Right lobe of liver (tissue), 6 donors: ENCODE measurements at regions not wholly inside any gene's neighbourhood (a gene's known extent, or its start where the extent isn't known, plus 50 kb on each side); places are given as distances from the start of the nearest gene placed in this dataset.

Source experiments
- ATAC-seq, 4 donors: fragments of 200-7000 bp; cut with Tn5 transposase; one replicate each; pipeline ENCODE4 v1.9.1; 2020; ENCODE audit warnings: mild to moderate bottlenecking in 4 of 4, moderate library complexity in 4 of 4
- DNase-seq, 3 donors: peaks; one replicate each; pipeline ENCODE4 v3.0.0-alpha.2; 2020
- H3K27ac ChIP-seq, 3 donors: fragments of 200-600 bp; one replicate each; pipeline ENCODE4 v1.8.0; 2022
- H3K27me3 ChIP-seq, 2 donors: fragments of 200-600 bp; one replicate each; pipeline ENCODE4 v1.8.0; 2022
- H3K36me3 ChIP-seq, 4 donors: fragments of 200-600 bp; sonication (generic) in 1 of 4; one replicate each; pipeline versions ENCODE4 v1.5.1 to v1.8.0; 2017 to 2022; ENCODE audit warnings: control low read depth in 1 of 4
- H3K4me1 ChIP-seq, 4 donors: fragments of 200-600 bp; sonication (generic) in 1 of 4; one replicate each; pipeline versions ENCODE4 v1.5.1 to v1.8.0; 2017 to 2022; ENCODE audit warnings: control low read depth in 1 of 4
- H3K4me3 ChIP-seq, 3 donors: fragments of 200-600 bp; one replicate each; pipeline ENCODE4 v1.8.0; 2022
- H3K9me3 ChIP-seq, 4 donors: fragments of 200-600 bp; sonication (generic) in 1 of 4; one replicate each; pipeline versions ENCODE4 v1.5.1 to v1.8.0; 2017 to 2022; ENCODE audit warnings: control low read depth in 1 of 4
- POLR2A ChIP-seq: fragments of 450-650 bp; IDR thresholded peaks from one replicate; pipeline ENCODE4 v1.6.1; 2017; ENCODE audit warnings: antibody characterized with exemption, mild to moderate bottlenecking
- WGBS: methylation state at CpG from one replicate; pipeline ENCODE4 v1.1.6; 2018; ENCODE audit warnings: low coverage, low lambda C conversion rate; ENCODE audit not compliant: insufficient coverage; ENCODE audit errors: missing lambda C conversion rate; 5-methylcytosine and 5-hydroxymethylcytosine counted together
- intact Hi-C, 2 donors: fragments of 100-400 bp; cut with DNase I; formaldehyde crosslinking; loops; one replicate each; pipeline versions ENCODE4 v1.11.2 to v1.14.1; 2022
- TF ChIP-seq, protein P1 (sequence below), 4 donors: fragments of 200-600 bp in 3 of 4; fragments of 450-650 bp in 1 of 4; IDR thresholded peaks; one replicate each; pipeline versions ENCODE4 v1.5.1 to v1.8.0; 2016 to 2022; ENCODE audit warnings: antibody characterized with exemption in 4 of 4, mild to moderate bottlenecking in 2 of 4
- donor health status: DM: no; HTN: yes; CAD: no.
- donor health status: DM: no; HTN: no; CAD: no.
- donor health status: DM: no; HTN: no; CAD: no.
- donor health status: DM: no; HTN: yes; CAD: no.
- donor health status: DM: no; HTN: yes; CAD: no.

GRCh38 chrX:82813671-82814078, 694.4 kb upstream of the POU3F4 start:
- Histone ChIP-seq H3K4me3 (no peak overlapping the region), H3K36me3 (no peaks in the 10 kb centered on the region), H3K27me3 (no peaks in the 10 kb centered on the region), H3K4me1 (no peaks in the 10 kb centered on the region), H3K27ac (no peak overlapping the region), H3K9me3 (no peaks in the 10 kb centered on the region)
- WGBS, result 11% methylated on average over 1 of the region's 1 CpG
- peak in 2 of 4 donors; percentile 36 to 90 for ATAC-seq
- intact Hi-C loops, result no loop called here
- TF ChIP-seq POLR2A, result no peak
- TF ChIP-seq, protein P1, sequence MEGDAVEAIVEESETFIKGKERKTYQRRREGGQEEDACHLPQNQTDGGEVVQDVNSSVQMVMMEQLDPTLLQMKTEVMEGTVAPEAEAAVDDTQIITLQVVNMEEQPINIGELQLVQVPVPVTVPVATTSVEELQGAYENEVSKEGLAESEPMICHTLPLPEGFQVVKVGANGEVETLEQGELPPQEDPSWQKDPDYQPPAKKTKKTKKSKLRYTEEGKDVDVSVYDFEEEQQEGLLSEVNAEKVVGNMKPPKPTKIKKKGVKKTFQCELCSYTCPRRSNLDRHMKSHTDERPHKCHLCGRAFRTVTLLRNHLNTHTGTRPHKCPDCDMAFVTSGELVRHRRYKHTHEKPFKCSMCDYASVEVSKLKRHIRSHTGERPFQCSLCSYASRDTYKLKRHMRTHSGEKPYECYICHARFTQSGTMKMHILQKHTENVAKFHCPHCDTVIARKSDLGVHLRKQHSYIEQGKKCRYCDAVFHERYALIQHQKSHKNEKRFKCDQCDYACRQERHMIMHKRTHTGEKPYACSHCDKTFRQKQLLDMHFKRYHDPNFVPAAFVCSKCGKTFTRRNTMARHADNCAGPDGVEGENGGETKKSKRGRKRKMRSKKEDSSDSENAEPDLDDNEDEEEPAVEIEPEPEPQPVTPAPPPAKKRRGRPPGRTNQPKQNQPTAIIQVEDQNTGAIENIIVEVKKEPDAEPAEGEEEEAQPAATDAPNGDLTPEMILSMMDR (IDR thresholded peaks at IDR 0.05), result no peak
- DNase-seq, result no peak

DNA sequence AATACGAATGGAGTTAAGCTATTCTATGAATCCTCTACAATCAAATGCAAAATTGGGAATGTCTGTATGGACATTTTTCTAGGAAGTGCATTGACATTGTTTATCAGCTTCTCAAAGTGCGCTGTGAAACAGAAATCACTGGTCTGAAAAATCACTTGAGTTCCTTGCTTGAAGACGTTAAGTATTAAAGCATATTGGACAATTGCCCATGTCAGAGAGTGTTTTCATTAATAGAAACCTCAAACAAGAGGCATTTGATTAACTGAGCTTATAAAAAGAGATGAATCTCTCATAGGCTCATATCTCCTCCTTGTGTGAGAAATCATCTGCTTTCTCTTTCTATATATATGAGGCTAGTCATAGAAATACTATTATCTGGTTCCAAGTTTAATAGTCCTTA, 692.1 kb upstream of the POU3F4 start:
- Histone ChIP-seq H3K36me3 (no peaks in the 10 kb centered on the region), H3K4me1 (no peaks in the 10 kb centered on the region), H3K27ac (no peak overlapping the region), H3K9me3 (no peaks in the 10 kb centered on the region), H3K4me3 (no peak overlapping the region), H3K27me3 (no peaks in the 10 kb centered on the region)
- intact Hi-C loops, result no loop called here
- ATAC-seq (no peak), DNase-seq (no peak)
- TF ChIP-seq POLR2A, result no peak
- TF ChIP-seq, protein P1 (IDR thresholded peaks at IDR 0.05), result no peak
- 43% methylated on average over 3 of the region's 3 CpGs for WGBS

DNA sequence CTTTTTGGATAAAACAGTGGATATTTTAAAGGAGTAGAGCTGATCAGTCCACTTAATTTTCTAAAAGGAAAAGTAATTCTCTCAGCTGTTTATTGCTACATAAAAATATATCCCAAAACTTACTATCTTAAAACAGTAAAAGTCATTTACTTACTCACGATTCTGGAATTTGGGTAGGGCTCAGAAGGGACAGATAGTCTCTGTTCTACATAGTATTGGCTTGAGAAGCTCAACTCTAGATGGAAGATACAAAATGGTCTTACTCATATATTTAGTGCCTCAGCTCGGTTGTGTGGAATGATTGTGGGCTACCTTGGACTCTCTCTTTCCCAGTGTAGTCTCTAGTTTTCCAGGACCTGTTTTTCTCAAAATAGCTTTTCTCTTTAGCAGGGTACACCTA, 691.5 kb upstream of the POU3F4 start:
- DNase-seq, result no peak
- no peak for TF ChIP-seq POLR2A
- TF ChIP-seq, protein P1 (IDR thresholded peaks at IDR 0.05), result no peak
- H3K9me3 ChIP-seq, result no peaks in the 10 kb centered on the region

GRCh38 chrX:82842286-82842685, 665.8 kb upstream of the POU3F4 start:
- intact Hi-C loops, result no loop called here
- Histone ChIP-seq H3K27ac (no peak overlapping the region), H3K4me1 (no peaks in the 10 kb centered on the region), H3K4me3 (no peak overlapping the region), H3K36me3 (no peaks in the 10 kb centered on the region), H3K9me3 (no peaks in the 10 kb centered on the region), H3K27me3 (no peaks in the 10 kb centered on the region)
- no peak for TF ChIP-seq POLR2A
- TF ChIP-seq, protein P1 (IDR thresholded peaks at IDR 0.05), result no peak
- DNase-seq (no peak), ATAC-seq (no peak)
- WGBS, result 0% methylated on average over 1 of the region's 1 CpG

More for the DNA sequence above, 691.5 kb upstream of the POU3F4 start:
- no peak for ATAC-seq
- Histone ChIP-seq H3K27ac (no peak overlapping the region), H3K36me3 (no peaks in the 10 kb centered on the region), H3K27me3 (no peaks in the 10 kb centered on the region), H3K4me1 (no peaks in the 10 kb centered on the region), H3K4me3 (no peak overlapping the region)
- WGBS, result 32% methylated on average over 2 of the region's 2 CpGs
- intact Hi-C loops, result no loop called here

- ATAC-seq (no peak), DNase-seq (no peak)
- intact Hi-C loops, result no loop called here
- no peaks in the 10 kb centered on the region for H3K9me3 ChIP-seq
- no peak overlapping the region for H3K4me3 ChIP-seq
- WGBS, result 59% methylated on average over 4 of the region's 4 CpGs
- TF ChIP-seq, protein P1 (IDR thresholded peaks at IDR 0.05), result no peak
- TF ChIP-seq POLR2A, result no peak
- no peak overlapping the region for H3K27ac ChIP-seq
- H3K36me3 ChIP-seq, result no peaks in the 10 kb centered on the region
- H3K4me1 ChIP-seq, result no peaks in the 10 kb centered on the region
- H3K27me3 ChIP-seq, result no peaks in the 10 kb centered on the region
Measured at GRCh38 chrX:82848111-82848510, 660.0 kb upstream of the POU3F4 start.
